Stomach (tissue), 8 donors: ENCODE measurements at regions not wholly inside any gene's neighbourhood (a gene's known extent, or its start where the extent isn't known, plus 50 kb on each side); places are given as distances from the start of the nearest gene placed in this dataset.
A peak's percentile ranks its signal among the peaks of the same experiment; 100 is the strongest.

Source experiments
- DNase-seq, 2 donors: peaks; one replicate each; pipeline versions ENCODE4 v3.0.0 to v3.0.0-alpha.2; 2013 to 2019
- H3K27ac ChIP-seq, 5 donors: fragments of 200-600 bp in 4 of 5; sonication (generic) in 4 of 5; one replicate each; pipeline ENCODE4 v1.5.1; 2013 to 2019; ENCODE audit warnings: mild to moderate bottlenecking in 1 of 5, moderate library complexity in 1 of 5
- H3K27me3 ChIP-seq, 3 donors: fragments of 200-600 bp; sonication (generic); one replicate each; pipeline ENCODE4 v1.5.1; 2017 to 2019; ENCODE audit warnings: mixed run types in 1 of 3
- H3K36me3 ChIP-seq, 4 donors: fragments of 200-600 bp; sonication (generic); 1 replicate in 3 of 4; 2 replicates in 1 of 4; pipeline ENCODE4 v1.5.1; 2016 to 2019
- H3K4me1 ChIP-seq, 4 donors: fragments of 200-600 bp; sonication (generic); one replicate each; pipeline ENCODE4 v1.5.1; 2016 to 2019
- H3K4me3 ChIP-seq, 4 donors: fragments of 200-600 bp; sonication (generic) in 3 of 4; one replicate each; pipeline ENCODE4 v1.5.1; 2016 to 2019; ENCODE audit warnings: mild to moderate bottlenecking in 1 of 4
- H3K9me3 ChIP-seq, 4 donors: fragments of 200-600 bp; sonication (generic); one replicate each; pipeline ENCODE4 v1.5.1; 2016 to 2019
- CTCF ChIP-seq, 7 experiments: fragments of 450-650 bp in 4 of 7; fragments of 200-600 bp in 3 of 7; sonication (generic) in 3 of 7; IDR thresholded peaks; one replicate each; pipeline ENCODE4 v1.5.1; 2016 to 2019; ENCODE audit warnings: antibody characterized with exemption in 7 of 7, control low read depth in 2 of 7, mild to moderate bottlenecking in 1 of 7
- EP300 ChIP-seq: sonication (generic); formaldehyde crosslinking; IDR thresholded peaks from one replicate; pipeline ENCODE4 v1.6.1; 2017; ENCODE audit warnings: antibody characterized with exemption
- POLR2A ChIP-seq, 4 donors: fragments of 450-650 bp; IDR thresholded peaks; one replicate each; pipeline ENCODE4 v1.6.1; 2016; ENCODE audit warnings: antibody characterized with exemption in 4 of 4, control low read depth in 2 of 4, mild to moderate bottlenecking in 1 of 4, moderate library complexity in 1 of 4
- POLR2AphosphoS5 ChIP-seq, 3 donors: sonication (generic); formaldehyde crosslinking; IDR thresholded peaks; one replicate each; pipeline ENCODE4 v1.6.1; 2016; ENCODE audit warnings: antibody characterized with exemption in 3 of 3
- WGBS, 5 donors: extraction: QIAGEN DNeasy Blood & Tissue Kit in 3 of 5; methylation state at CpG; one replicate each; pipeline versions ENCODE4 v1.1.5 to v1.1.7; 2013 to 2018; 5-methylcytosine and 5-hydroxymethylcytosine counted together
- intact Hi-C: fragments of 100-400 bp; cut with DNase I; formaldehyde crosslinking; loops from one replicate; pipeline ENCODE4 v1.15.1; 2023; ENCODE audit warnings: low total_unique reads
- donor health status: healthy with polysubstance abuse.
- donor health status: Bipolar disorder and iron deficiency.
- donor health status: healthy.

GRCh38 chr2:19479666-19480065 lies 121.2 kb upstream of the OSR1 start:
- H3K27ac ChIP-seq: no peak overlapping the region
- no peak for DNase-seq
- no peak overlapping the region for H3K4me3 ChIP-seq
- intact Hi-C loops: no loop called here
- H3K9me3 ChIP-seq: no peaks in the 10 kb centered on the region
- TF ChIP-seq EP300 (no peak), POLR2AphosphoS5 (IDR thresholded peaks at IDR 0.05) (no peak), POLR2A (IDR thresholded peaks at IDR 0.05) (no peak), CTCF (IDR thresholded peaks at IDR 0.05) (no peak)
- WGBS, 5 donors: 89 to 98% (median 97%) methylated on average over 1 of the region's 1 CpG
- no peaks in the 10 kb centered on the region for H3K4me1 ChIP-seq
- H3K36me3 ChIP-seq: no peaks in the 10 kb centered on the region
- no peaks in the 10 kb centered on the region for H3K27me3 ChIP-seq

- Histone ChIP-seq H3K4me1 (no peaks in the 10 kb centered on the region), H3K36me3 (no peaks in the 10 kb centered on the region), H3K27me3 (no peaks in the 10 kb centered on the region), H3K27ac (no peak overlapping the region), H3K9me3 (no peaks in the 10 kb centered on the region), H3K4me3 (no peak overlapping the region)
- TF ChIP-seq EP300 (no peak), POLR2AphosphoS5 (IDR thresholded peaks at IDR 0.05) (no peak), POLR2A (IDR thresholded peaks at IDR 0.05) (no peak), CTCF (IDR thresholded peaks at IDR 0.05) (no peak)
- DNase-seq: no peak
- intact Hi-C loops: no loop called here
- WGBS, 5 donors: 48 to 73% (median 55%) methylated on average over 1 of the region's 1 CpG
Measured at GRCh38 chr2:19478409-19478808, 120.0 kb upstream of the OSR1 start.

GRCh38 chr2:19476327-19476726 lies 117.9 kb upstream of the OSR1 start:
- Histone ChIP-seq H3K9me3 (no peaks in the 10 kb centered on the region), H3K27ac (no peak overlapping the region), H3K27me3 (no peaks in the 10 kb centered on the region), H3K4me3 (no peak overlapping the region), H3K36me3 (no peaks in the 10 kb centered on the region), H3K4me1 (no peaks in the 10 kb centered on the region)
- TF ChIP-seq CTCF (IDR thresholded peaks at IDR 0.05) (no peak), EP300 (no peak), POLR2A (IDR thresholded peaks at IDR 0.05) (no peak), POLR2AphosphoS5 (IDR thresholded peaks at IDR 0.05) (no peak)
- 17 to 61% (median 44%) methylated on average over 2 of the region's 2 CpGs for WGBS, 5 donors
- DNase-seq: no peak
- intact Hi-C loops: no loop called here

GRCh38 chr2:19474128-19474527 lies 115.7 kb upstream of the OSR1 start:
- WGBS, 5 donors: 52 to 67% (median 63%) methylated on average over 8 of the region's 8 CpGs
- Histone ChIP-seq H3K36me3 (no peaks in the 10 kb centered on the region), H3K4me1 (no peaks in the 10 kb centered on the region), H3K27ac (no peak overlapping the region), H3K9me3 (no peaks in the 10 kb centered on the region), H3K4me3 (no peak overlapping the region), H3K27me3 (no peaks in the 10 kb centered on the region)
- no peak for TF ChIP-seq POLR2AphosphoS5 (IDR thresholded peaks at IDR 0.05)
- TF ChIP-seq EP300: no peak
- TF ChIP-seq POLR2A (IDR thresholded peaks at IDR 0.05): no peak
- no peak for TF ChIP-seq CTCF (IDR thresholded peaks at IDR 0.05)
- intact Hi-C loops: no loop called here
- DNase-seq: peak in 1 of 2 donors; percentile 51
